ENCODE measurements at regions not wholly inside any gene's neighbourhood (a gene's known extent, or its start where the extent isn't known, plus 50 kb on each side); places are given as distances from the start of the nearest gene placed in this dataset.
"Not testable (repeated sequence)": the region's sequence is repeated elsewhere in the genome, so short reads cannot be mapped to it uniquely, and the experiment has no call there.

- DNase-seq (ENCODE audit: low read depth in 1 of 2, low spot score in 1 of 2) = no peak
Observed at GRCh38 chr17:64773386-64773835, 111.3 kb upstream of the SMURF2 start.

- DNase-seq (ENCODE audit: low read depth in 1 of 2, low spot score in 1 of 2) = no peak
Observed at GRCh38 chr17:64772845-64773299, 110.8 kb upstream of the SMURF2 start.

- no peak for DNase-seq (ENCODE audit: low read depth in 1 of 2, low spot score in 1 of 2)
Observed at GRCh38 chr17:64771980-64772844, 110.1 kb upstream of the SMURF2 start.

GRCh38 chr17:64769712-64770111 is 107.6 kb upstream of the SMURF2 start:
- DNase-seq (ENCODE audit: low read depth in 1 of 2, low spot score in 1 of 2) = no peak

GRCh38 chr17:64767269-64767997 is 105.3 kb upstream of the SMURF2 start:
- no peak for DNase-seq (ENCODE audit: low read depth in 1 of 2, low spot score in 1 of 2)

GRCh38 chr17:64765191-64765889 is 103.2 kb upstream of the SMURF2 start:
- DNase-seq (ENCODE audit: low read depth in 1 of 2, low spot score in 1 of 2) = no peak

- DNase-seq (ENCODE audit: low read depth in 1 of 2, low spot score in 1 of 2) = no peak
Observed at GRCh38 chr17:64750891-64751677, 89.0 kb upstream of the SMURF2 start.

- DNase-seq (ENCODE audit: low read depth in 1 of 2, low spot score in 1 of 2) = no peak
Observed at GRCh38 chr17:64750478-64750877, 88.4 kb upstream of the SMURF2 start.

GRCh38 chr17:64749306-64749705 is 87.2 kb upstream of the SMURF2 start:
- DNase-seq (ENCODE audit: low read depth in 1 of 2, low spot score in 1 of 2) = no peak

GRCh38 chr17:64747938-64748540 is 85.9 kb upstream of the SMURF2 start:
- DNase-seq (ENCODE audit: low read depth in 1 of 2, low spot score in 1 of 2) = no peak

- DNase-seq (ENCODE audit: low read depth in 1 of 2, low spot score in 1 of 2) = no peak
Observed at GRCh38 chr17:64742326-64742725, 80.2 kb upstream of the SMURF2 start.

GRCh38 chr17:64741916-64742315 is 79.8 kb upstream of the SMURF2 start:
- DNase-seq (ENCODE audit: low read depth in 1 of 2, low spot score in 1 of 2) = not testable (repeated sequence)

GRCh38 chr17:64741038-64741641 is 79.0 kb upstream of the SMURF2 start:
- no peak for DNase-seq (ENCODE audit: low read depth in 1 of 2, low spot score in 1 of 2)

- DNase-seq (ENCODE audit: low read depth in 1 of 2, low spot score in 1 of 2) = no peak
Observed at GRCh38 chr17:64739316-64740058, 77.4 kb upstream of the SMURF2 start.

- no peak for DNase-seq (ENCODE audit: low read depth in 1 of 2, low spot score in 1 of 2)
Observed at GRCh38 chr17:64736804-64737492, 74.8 kb upstream of the SMURF2 start.

GRCh38 chr17:64732336-64733006 is 70.4 kb upstream of the SMURF2 start:
- DNase-seq (ENCODE audit: low read depth in 1 of 2, low spot score in 1 of 2) = no peak

GRCh38 chr17:64730023-64730422 is 67.9 kb upstream of the SMURF2 start:
- DNase-seq (ENCODE audit: low read depth in 1 of 2, low spot score in 1 of 2) = not testable (repeated sequence)

GRCh38 chr17:64729201-64729600 is 67.1 kb upstream of the SMURF2 start:
- DNase-seq (ENCODE audit: low read depth in 1 of 2, low spot score in 1 of 2) = no peak

All from stimulated activated CD4-positive, alpha-beta T cell treated with anti-CD3 and anti-CD28 coated beads, Interleukin-15, amount 100 ng/mL, for 1 hour (primary cell).